ENCODE measurements at regions not wholly inside any gene's neighbourhood (a gene's known extent, or its start where the extent isn't known, plus 50 kb on each side); places are given as distances from the start of the nearest gene placed in this dataset.

- DNase-seq (ENCODE audit: low read depth), result no peak
Measured at GRCh38 chr1:226816576-226816975, 53.8 kb upstream of the PSEN2 start.

- DNase-seq (ENCODE audit: low read depth), result no peak
Measured at GRCh38 chr1:226814751-226815537, 55.5 kb upstream of the PSEN2 start.

DNA sequence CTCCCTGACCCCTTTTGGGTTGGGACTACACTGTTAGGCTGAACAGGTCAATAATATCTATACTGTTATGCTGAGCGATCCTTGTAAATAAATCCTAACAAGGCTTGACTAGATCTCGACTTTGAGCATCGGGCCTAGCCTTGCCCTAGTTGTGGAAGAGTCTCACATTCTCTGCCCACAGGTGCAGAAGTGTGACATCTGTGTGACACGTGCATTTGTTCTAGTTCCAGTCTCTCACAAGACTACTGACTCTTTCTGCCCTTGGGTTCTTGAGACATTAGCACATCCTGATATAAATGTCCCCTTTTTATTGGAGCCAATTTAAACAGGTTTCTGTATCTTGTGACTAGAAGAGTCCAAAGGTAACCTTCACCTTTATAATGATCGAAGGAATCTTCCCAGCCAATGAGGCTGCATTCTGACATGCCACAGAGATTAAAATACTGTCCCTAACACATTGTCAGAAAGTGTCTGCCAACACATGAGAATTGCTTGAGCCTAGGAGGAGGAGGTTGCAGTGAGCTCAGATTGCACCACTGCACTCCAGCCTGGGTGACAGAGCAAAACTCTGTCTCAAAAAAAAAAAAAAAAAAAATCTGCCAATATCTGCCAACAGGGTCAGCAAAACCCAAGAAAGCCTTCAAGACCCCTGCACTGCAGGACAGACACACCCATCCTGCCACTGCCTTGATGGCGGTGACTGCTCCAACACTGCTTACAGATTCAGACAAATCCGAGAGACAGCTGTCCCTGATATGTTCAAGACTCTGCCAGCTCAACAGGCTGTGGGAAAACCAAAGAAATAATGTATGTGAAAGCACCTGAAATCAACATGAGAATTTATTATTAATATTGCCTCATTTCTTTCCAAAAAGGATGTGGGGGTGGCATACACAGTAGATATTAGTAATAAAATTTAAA, 56.5 kb upstream of the PSEN2 start:
- DNase-seq (ENCODE audit: low read depth), result no peak

GRCh38 chr1:226810681-226811080, 59.7 kb upstream of the PSEN2 start:
- no peak for DNase-seq (ENCODE audit: low read depth)

GRCh38 chr1:226809785-226810571, 60.4 kb upstream of the PSEN2 start:
- no peak for DNase-seq (ENCODE audit: low read depth)

GRCh38 chr1:226808501-226808900, 61.9 kb upstream of the PSEN2 start:
- DNase-seq (ENCODE audit: low read depth), result no peak

DNA sequence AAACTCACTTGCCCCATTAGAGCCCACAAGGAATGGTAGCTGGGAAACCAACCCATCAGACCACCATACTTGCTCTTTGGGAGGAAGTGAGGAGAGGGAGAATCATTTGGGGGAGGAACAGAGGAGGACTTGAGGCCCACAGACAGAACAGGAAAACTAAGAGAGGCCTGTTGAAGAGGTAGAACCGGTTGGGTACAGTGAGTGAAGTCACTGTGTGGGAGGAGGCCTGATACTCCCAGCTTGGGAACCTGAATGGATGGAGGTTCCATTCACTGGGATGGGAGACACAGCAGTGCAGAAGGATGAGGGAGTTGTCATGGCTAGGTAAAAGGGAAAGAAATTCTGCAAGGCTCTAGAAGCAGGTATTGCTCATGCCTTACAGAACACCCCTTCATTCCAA, 63.4 kb upstream of the PSEN2 start:
- no peak for DNase-seq (ENCODE audit: low read depth)

- no peak for DNase-seq (ENCODE audit: low read depth)
Measured at GRCh38 chr1:226804907-226805759, 65.3 kb upstream of the PSEN2 start.

GRCh38 chr1:226800763-226801380, 61.8 kb upstream of the ITPKB start:
- DNase-seq (ENCODE audit: low read depth), result no peak

- DNase-seq (ENCODE audit: low read depth), result no peak
Measured at GRCh38 chr1:226799634-226800281, 60.7 kb upstream of the ITPKB start.

GRCh38 chr1:226798427-226799411, 59.6 kb upstream of the ITPKB start:
- peak; percentile 18 for DNase-seq (ENCODE audit: low read depth)

DNA sequence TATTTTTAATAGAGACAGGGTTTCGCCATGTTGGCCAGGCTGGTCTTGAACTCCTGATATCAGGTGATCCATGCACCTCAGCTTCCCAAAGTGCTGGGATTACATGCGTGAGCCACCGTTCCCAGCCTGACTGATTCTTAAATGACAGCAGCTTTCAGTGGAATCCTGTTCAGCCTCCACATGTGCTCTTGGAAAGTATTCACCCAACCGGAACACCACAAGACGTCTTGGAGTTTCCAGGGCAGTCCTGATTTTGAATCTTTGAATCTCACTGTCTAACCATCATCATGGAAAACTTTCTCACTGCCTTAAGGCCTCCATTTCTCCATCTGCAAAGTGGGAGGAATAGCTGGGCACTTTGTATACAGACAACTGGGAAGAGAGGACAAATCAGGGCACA, 58.1 kb upstream of the ITPKB start:
- DNase-seq (ENCODE audit: low read depth), result no peak

GRCh38 chr1:226793620-226794276, 54.7 kb upstream of the ITPKB start:
- DNase-seq (ENCODE audit: low read depth), result no peak

GRCh38 chr1:226792368-226792767, 53.3 kb upstream of the ITPKB start:
- DNase-seq (ENCODE audit: low read depth), result no peak

DNA sequence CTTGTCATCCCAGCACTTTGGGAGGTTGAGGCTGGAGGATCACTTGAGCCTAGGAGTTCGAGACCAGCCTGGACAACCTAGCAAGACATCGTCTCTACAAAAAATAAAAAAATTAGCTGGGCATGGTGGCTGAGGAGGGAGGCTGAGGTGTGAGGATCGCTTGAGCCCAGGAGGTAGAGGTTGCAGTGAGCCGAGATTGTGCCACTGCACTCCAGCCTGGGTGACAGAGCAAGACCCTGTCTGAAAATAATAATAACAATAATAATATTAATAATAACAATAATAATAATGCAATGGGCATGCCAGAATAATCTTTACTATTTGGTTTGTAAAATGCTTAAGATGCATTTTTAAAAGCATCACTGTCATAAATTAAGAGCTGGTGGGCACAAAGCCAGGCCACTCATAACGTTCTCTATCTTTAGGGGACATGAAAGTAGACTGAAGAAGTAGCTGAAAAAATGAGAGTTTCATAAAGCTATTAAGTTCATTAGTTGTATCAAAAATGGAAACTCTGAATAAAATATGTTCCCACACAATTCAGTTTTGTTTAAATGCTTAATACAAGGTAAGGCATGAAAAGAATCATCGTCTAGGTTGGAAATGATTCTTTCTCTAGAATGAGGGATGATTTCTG, 51.6 kb upstream of the ITPKB start:
- no peak for DNase-seq (ENCODE audit: low read depth)

DNA sequence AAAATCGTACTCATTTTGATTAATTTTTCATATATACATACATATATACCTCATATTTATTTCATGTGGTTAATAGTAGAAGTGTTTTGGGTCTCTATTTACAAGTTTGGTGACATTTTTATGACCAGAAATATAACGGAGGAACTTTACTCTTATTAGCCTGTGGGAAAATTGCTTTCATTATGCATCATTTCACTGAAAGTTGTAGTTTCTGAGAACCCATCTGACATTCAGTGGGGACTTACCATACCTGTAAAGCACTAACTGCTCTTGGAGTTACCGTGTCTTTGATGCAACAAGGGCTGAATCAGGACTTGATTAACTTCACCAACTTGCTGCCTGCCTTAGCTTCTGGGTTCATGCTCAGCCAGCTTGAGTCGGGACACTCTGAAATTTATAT, 49.9 kb upstream of the ITPKB start:
- no peak for DNase-seq (ENCODE audit: low read depth)
